ENCODE measurements at regions not wholly inside any gene's neighbourhood (a gene's known extent, or its start where the extent isn't known, plus 50 kb on each side); places are given as distances from the start of the nearest gene placed in this dataset.

DNA sequence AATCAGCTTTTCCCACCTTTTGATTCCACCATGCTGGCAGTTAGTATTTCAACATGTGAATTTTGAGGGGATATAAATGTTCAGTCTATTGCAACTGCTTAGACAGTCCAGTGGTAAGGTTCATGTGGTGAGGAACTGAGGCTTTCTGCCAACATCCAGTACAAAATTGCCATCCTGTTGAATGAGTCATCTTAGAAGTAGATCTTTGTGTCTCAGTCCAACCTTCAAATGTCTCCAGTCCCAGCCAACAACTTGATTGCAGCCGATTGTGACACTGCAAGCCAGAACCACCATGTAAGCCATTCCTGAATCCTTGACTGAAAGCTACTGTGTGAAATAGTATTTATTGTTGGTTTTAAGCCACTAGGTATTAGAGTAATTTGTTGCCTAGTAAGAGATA, 331.5 kb upstream of the GRIN3A start:
- POLR2A ChIA-PET (ENCODE audit: low non-redundant PET): no interaction called here
- intact Hi-C loops (cut with micrococcal nuclease; ENCODE audit: unreplicated experiment): loop anchor here (10.0 kb wide), 1 partner anchor 65 kb away; no protein-coding TSS in a partner anchor
- BruUV-seq (replicated peaks): no TSS peak

DNA sequence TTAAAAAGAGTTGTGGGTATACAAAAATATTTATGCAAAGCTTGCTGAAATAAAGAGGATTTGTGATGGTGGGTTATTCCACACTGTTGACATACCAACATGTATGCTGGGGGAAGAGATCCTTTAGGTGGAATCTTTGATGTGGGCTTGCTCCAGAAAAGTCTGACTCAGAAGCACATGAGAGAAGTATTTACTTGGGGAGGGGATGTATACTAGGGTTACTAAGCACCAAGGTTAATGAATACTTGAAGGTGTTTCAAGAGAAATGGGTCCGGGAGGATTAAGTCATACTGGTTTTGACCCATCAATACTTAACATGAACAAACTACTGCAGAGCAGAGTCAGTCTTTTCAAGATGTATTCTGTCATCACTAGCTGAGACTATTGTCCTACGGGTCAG, 316.4 kb upstream of the GRIN3A start:
- Histone ChIP-seq H3K9me3 (ENCODE audit: low read depth, low read length, poor library complexity, severe bottlenecking) (no peaks in the 10 kb centered on the region), H3K27me3 (replicated peaks; ENCODE audit: insufficient read depth, low read depth, low read length, poor library complexity) (no peaks in the 10 kb centered on the region), H3K27ac (ENCODE audit: low read depth, low read length, poor library complexity, severe bottlenecking) (no peak overlapping the region), H3K4me1 (ENCODE audit: insufficient read depth, low read length, poor library complexity, severe bottlenecking) (no peaks in the 10 kb centered on the region), H3K4me3 (ENCODE audit: low read depth, low read length, poor library complexity, severe bottlenecking) (no peak overlapping the region), H3K36me3 (ENCODE audit: insufficient read depth, low read length, poor library complexity, severe bottlenecking) (no peaks in the 10 kb centered on the region)
- DNase-seq (ENCODE audit: low spot score): no peak
- BruUV-seq (replicated peaks): no TSS peak
- TF ChIP-seq EZH2 (IDR thresholded peaks at IDR 0.05; ENCODE audit: borderline replicate concordance, low read depth, low read length, poor library complexity, severe bottlenecking): no peak
- TF ChIP-seq, protein P1, sequence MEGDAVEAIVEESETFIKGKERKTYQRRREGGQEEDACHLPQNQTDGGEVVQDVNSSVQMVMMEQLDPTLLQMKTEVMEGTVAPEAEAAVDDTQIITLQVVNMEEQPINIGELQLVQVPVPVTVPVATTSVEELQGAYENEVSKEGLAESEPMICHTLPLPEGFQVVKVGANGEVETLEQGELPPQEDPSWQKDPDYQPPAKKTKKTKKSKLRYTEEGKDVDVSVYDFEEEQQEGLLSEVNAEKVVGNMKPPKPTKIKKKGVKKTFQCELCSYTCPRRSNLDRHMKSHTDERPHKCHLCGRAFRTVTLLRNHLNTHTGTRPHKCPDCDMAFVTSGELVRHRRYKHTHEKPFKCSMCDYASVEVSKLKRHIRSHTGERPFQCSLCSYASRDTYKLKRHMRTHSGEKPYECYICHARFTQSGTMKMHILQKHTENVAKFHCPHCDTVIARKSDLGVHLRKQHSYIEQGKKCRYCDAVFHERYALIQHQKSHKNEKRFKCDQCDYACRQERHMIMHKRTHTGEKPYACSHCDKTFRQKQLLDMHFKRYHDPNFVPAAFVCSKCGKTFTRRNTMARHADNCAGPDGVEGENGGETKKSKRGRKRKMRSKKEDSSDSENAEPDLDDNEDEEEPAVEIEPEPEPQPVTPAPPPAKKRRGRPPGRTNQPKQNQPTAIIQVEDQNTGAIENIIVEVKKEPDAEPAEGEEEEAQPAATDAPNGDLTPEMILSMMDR (conservative IDR thresholded peaks at IDR 0.05; ENCODE audit: low read depth, low read length): no peak
- intact Hi-C loops (cut with micrococcal nuclease; ENCODE audit: unreplicated experiment): no loop called here
- CTCF ChIA-PET: no interaction called here
- POLR2A ChIA-PET (ENCODE audit: low non-redundant PET): no interaction called here

More for the DNA sequence above, 331.5 kb upstream of the GRIN3A start:
- H3K4me3 ChIP-seq (ENCODE audit: low read depth, low read length, poor library complexity, severe bottlenecking): no peak overlapping the region
- no peaks in the 10 kb centered on the region for H3K4me1 ChIP-seq (ENCODE audit: insufficient read depth, low read length, poor library complexity, severe bottlenecking)
- no peaks in the 10 kb centered on the region for H3K27me3 ChIP-seq (replicated peaks; ENCODE audit: insufficient read depth, low read depth, low read length, poor library complexity)
- no peaks in the 10 kb centered on the region for H3K36me3 ChIP-seq (ENCODE audit: insufficient read depth, low read length, poor library complexity, severe bottlenecking)
- DNase-seq (ENCODE audit: low spot score): no peak
- H3K9me3 ChIP-seq (ENCODE audit: low read depth, low read length, poor library complexity, severe bottlenecking): peaks cover 32% of the 10 kb centered on the region
- CTCF ChIA-PET: no interaction called here
- no peak overlapping the region for H3K27ac ChIP-seq (ENCODE audit: low read depth, low read length, poor library complexity, severe bottlenecking)
- TF ChIP-seq, protein P1 (conservative IDR thresholded peaks at IDR 0.05; ENCODE audit: low read depth, low read length): no peak
- TF ChIP-seq EZH2 (IDR thresholded peaks at IDR 0.05; ENCODE audit: borderline replicate concordance, low read depth, low read length, poor library complexity, severe bottlenecking): no peak

DNA sequence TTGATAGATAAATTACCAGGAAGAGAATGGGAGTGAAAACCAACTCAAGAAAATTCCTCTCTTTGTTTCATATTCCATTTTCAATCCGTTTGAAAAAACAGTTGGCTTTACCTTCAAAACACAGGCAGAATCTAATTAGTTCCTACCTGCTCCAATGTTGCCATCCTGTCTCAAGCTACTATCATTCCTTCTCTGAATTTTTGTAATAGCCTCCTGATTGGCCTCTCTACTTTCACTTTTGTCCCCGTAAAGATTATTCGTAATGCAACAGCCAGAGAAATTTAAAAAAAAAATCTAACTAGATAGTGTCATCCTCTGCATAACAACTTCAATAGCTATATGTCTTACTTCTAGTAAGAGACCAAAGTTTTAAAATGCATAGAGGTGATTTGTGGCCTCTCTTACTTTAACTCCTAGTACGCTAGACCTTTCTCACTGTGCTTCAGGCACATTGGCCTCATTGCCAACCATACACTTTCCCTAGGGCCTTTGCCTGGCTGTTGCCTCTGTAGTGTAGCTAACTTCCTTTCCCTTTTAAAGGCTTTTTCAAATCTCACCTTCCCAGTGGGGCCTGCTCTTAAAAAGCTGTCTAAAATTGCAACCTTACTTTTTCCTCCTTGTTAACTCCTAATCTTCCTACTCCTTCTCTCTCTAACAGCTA, 311.3 kb upstream of the GRIN3A start:
- POLR2A ChIA-PET (ENCODE audit: low non-redundant PET): no interaction called here
- intact Hi-C loops (cut with micrococcal nuclease; ENCODE audit: unreplicated experiment): no loop called here
- no TSS peak for BruUV-seq (replicated peaks)

DNA sequence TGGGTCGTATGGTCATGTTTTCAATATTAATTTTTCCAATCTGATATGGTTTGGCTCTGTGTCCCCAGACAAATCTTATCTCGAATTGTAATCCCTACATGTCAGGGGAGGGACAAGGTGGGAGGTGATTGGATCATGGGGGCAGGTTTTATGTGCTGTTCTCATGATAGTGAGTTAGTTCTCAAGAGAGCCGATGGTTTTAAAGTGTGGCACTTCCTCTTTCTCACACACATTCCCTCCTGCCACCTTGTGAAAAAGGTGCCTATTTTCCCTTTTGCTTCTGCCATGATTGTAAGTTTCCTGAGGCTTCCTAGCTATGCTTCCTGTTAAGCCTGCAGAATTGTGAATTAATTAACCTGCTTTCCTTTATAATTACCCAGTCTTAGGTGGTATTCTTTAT, 309.1 kb upstream of the GRIN3A start:
- ChIA-PET CTCF (no interaction called here), POLR2A (ENCODE audit: low non-redundant PET) (no interaction called here)
- TF ChIP-seq, protein P1 (conservative IDR thresholded peaks at IDR 0.05; ENCODE audit: low read depth, low read length): no peak
- TF ChIP-seq EZH2 (IDR thresholded peaks at IDR 0.05; ENCODE audit: borderline replicate concordance, low read depth, low read length, poor library complexity, severe bottlenecking): no peak
- H3K4me1 ChIP-seq (ENCODE audit: insufficient read depth, low read length, poor library complexity, severe bottlenecking): no peaks in the 10 kb centered on the region
- H3K36me3 ChIP-seq (ENCODE audit: insufficient read depth, low read length, poor library complexity, severe bottlenecking): no peaks in the 10 kb centered on the region
- H3K27me3 ChIP-seq (replicated peaks; ENCODE audit: insufficient read depth, low read depth, low read length, poor library complexity): no peaks in the 10 kb centered on the region
- no peaks in the 10 kb centered on the region for H3K9me3 ChIP-seq (ENCODE audit: low read depth, low read length, poor library complexity, severe bottlenecking)
- intact Hi-C loops (cut with micrococcal nuclease; ENCODE audit: unreplicated experiment): no loop called here
- no TSS peak for BruUV-seq (replicated peaks)
- no peak overlapping the region for H3K4me3 ChIP-seq (ENCODE audit: low read depth, low read length, poor library complexity, severe bottlenecking)
- no peak overlapping the region for H3K27ac ChIP-seq (ENCODE audit: low read depth, low read length, poor library complexity, severe bottlenecking)
- DNase-seq (ENCODE audit: low spot score): no peak

More for the DNA sequence above, 311.3 kb upstream of the GRIN3A start:
- no peak for TF ChIP-seq EZH2 (IDR thresholded peaks at IDR 0.05; ENCODE audit: borderline replicate concordance, low read depth, low read length, poor library complexity, severe bottlenecking)
- Histone ChIP-seq H3K36me3 (ENCODE audit: insufficient read depth, low read length, poor library complexity, severe bottlenecking) (no peaks in the 10 kb centered on the region), H3K4me3 (ENCODE audit: low read depth, low read length, poor library complexity, severe bottlenecking) (no peak overlapping the region), H3K27ac (ENCODE audit: low read depth, low read length, poor library complexity, severe bottlenecking) (no peak overlapping the region), H3K27me3 (replicated peaks; ENCODE audit: insufficient read depth, low read depth, low read length, poor library complexity) (no peaks in the 10 kb centered on the region), H3K9me3 (ENCODE audit: low read depth, low read length, poor library complexity, severe bottlenecking) (no peaks in the 10 kb centered on the region), H3K4me1 (ENCODE audit: insufficient read depth, low read length, poor library complexity, severe bottlenecking) (no peaks in the 10 kb centered on the region)
- DNase-seq (ENCODE audit: low spot score): no peak
- CTCF ChIA-PET: no interaction called here
